H9 (cell line): ENCODE measurements at regions not wholly inside any gene's neighbourhood (a gene's known extent, or its start where the extent isn't known, plus 50 kb on each side); places are given as distances from the start of the nearest gene placed in this dataset.

Experiments
- DNase-seq: peaks from one replicate; pipeline ENCODE4 v3.0.0-alpha.2; 2017
- H2AFZ ChIP-seq: one replicate; pipeline ENCODE4 v1.6.1; 2013; ENCODE audit warnings: mild to moderate bottlenecking, low read length, control low read depth, moderate library complexity
- H2AK5ac ChIP-seq: 2 replicates; pipeline ENCODE4 v1.6.1; 2013; ENCODE audit warnings: low read length, control low read depth, mixed read lengths; ENCODE audit not compliant: insufficient read length
- H2BK120ac ChIP-seq: one replicate; pipeline ENCODE4 v1.6.1; 2013; ENCODE audit warnings: low read depth, mild to moderate bottlenecking, low read length, control low read depth, inconsistent platforms; ENCODE audit not compliant: poor library complexity, severe bottlenecking
- H2BK12ac ChIP-seq: 2 replicates; pipeline ENCODE4 v1.6.1; 2013; ENCODE audit warnings: low read length, control low read depth, mixed read lengths, low read depth; ENCODE audit not compliant: insufficient read length
- H2BK15ac ChIP-seq: 2 replicates; pipeline ENCODE4 v1.6.1; 2013; ENCODE audit warnings: low read depth, low read length, control low read depth
- H2BK20ac ChIP-seq: one replicate; pipeline ENCODE4 v1.6.1; 2013; ENCODE audit warnings: low read depth, mild to moderate bottlenecking, low read length, control low read depth, inconsistent platforms; ENCODE audit not compliant: poor library complexity, severe bottlenecking
- H2BK5ac ChIP-seq: 2 replicates; pipeline ENCODE4 v1.6.1; 2013; ENCODE audit warnings: low read length, control low read depth, mixed read lengths; ENCODE audit not compliant: insufficient read length
- H3K14ac ChIP-seq: 2 replicates; pipeline ENCODE4 v1.6.1; 2013; ENCODE audit warnings: low read length, control low read depth; ENCODE audit not compliant: insufficient read depth
- H3K18ac ChIP-seq: 2 replicates; pipeline ENCODE4 v1.6.1; 2013; ENCODE audit warnings: low read depth, mild to moderate bottlenecking, mixed read lengths, low read length, control low read depth; ENCODE audit not compliant: insufficient read length
- H3K23ac ChIP-seq: 2 replicates; pipeline ENCODE4 v1.6.1; 2013; ENCODE audit warnings: low read length, control low read depth, mixed read lengths, low read depth; ENCODE audit not compliant: insufficient read length
- H3K23me2 ChIP-seq: 2 replicates; pipeline ENCODE4 v1.6.1; 2013; ENCODE audit warnings: low read depth, mild to moderate bottlenecking, mixed read lengths, low read length, control low read depth; ENCODE audit not compliant: insufficient read length, poor library complexity, severe bottlenecking
- H3K27ac ChIP-seq: 2 replicates; pipeline ENCODE4 v1.5.1; 2013; ENCODE audit warnings: low read length, control low read depth, mixed read lengths, low read depth; ENCODE audit not compliant: insufficient read length
- H3K27me3 ChIP-seq: 2 replicates; pipeline ENCODE4 v1.6.1; 2013; ENCODE audit warnings: low read length, control low read depth, inconsistent platforms; ENCODE audit not compliant: insufficient read depth
- H3K4ac ChIP-seq: 2 replicates; pipeline ENCODE4 v1.6.1; 2013; ENCODE audit warnings: low read depth, mild to moderate bottlenecking, control low read depth, inconsistent platforms, low read length, moderate library complexity
- H3K4me1 ChIP-seq: 2 replicates; pipeline ENCODE4 v1.6.1; 2013; ENCODE audit warnings: low read length, control low read depth, inconsistent platforms; ENCODE audit not compliant: insufficient read depth
- H3K4me2 ChIP-seq: 2 replicates; pipeline ENCODE4 v1.6.1; 2013; ENCODE audit warnings: low read length, control low read depth, mixed read lengths; ENCODE audit not compliant: insufficient read length, insufficient read depth
- H3K56ac ChIP-seq: 2 replicates; pipeline ENCODE4 v1.6.1; 2013; ENCODE audit warnings: low read depth, mild to moderate bottlenecking, mixed read lengths, low read length, control low read depth; ENCODE audit not compliant: insufficient read length
- H3K79me1 ChIP-seq: 2 replicates; pipeline ENCODE4 v1.6.1; 2013; ENCODE audit warnings: low read depth, mild to moderate bottlenecking, moderate library complexity, low read length, control low read depth, inconsistent platforms; ENCODE audit not compliant: insufficient read depth, poor library complexity, severe bottlenecking
- H3K79me2 ChIP-seq: 2 replicates; pipeline ENCODE4 v1.6.1; 2013; ENCODE audit warnings: low read length, control low read depth, inconsistent platforms; ENCODE audit not compliant: insufficient read depth
- H3K9ac ChIP-seq: 2 replicates; pipeline ENCODE4 v1.6.1; 2013; ENCODE audit warnings: low read length, control low read depth, mixed read lengths; ENCODE audit not compliant: insufficient read length; ENCODE audit errors: extremely low read depth
- H3K9me3 ChIP-seq: one replicate; pipeline ENCODE4 v1.6.1; 2013; ENCODE audit warnings: low read depth, low read length, inconsistent platforms; ENCODE audit not compliant: control insufficient read depth
- H3T11ph ChIP-seq: one replicate; pipeline ENCODE4 v1.6.1; 2013; ENCODE audit warnings: mild to moderate bottlenecking, low read length, control low read depth, inconsistent platforms
- H4K20me1 ChIP-seq: one replicate; pipeline ENCODE4 v1.6.1; 2013; ENCODE audit not compliant: control insufficient read depth, insufficient read length, insufficient read depth
- H4K5ac ChIP-seq: 2 replicates; pipeline ENCODE4 v1.6.1; 2013; ENCODE audit warnings: low read depth, mild to moderate bottlenecking, mixed read lengths, low read length, control low read depth; ENCODE audit not compliant: insufficient read length
- H4K8ac ChIP-seq: replicated peaks from 2 replicates; pipeline ENCODE4 v1.6.1; 2013; ENCODE audit warnings: low read length, control low read depth, mixed read lengths, low read depth; ENCODE audit not compliant: insufficient read length
- H4K91ac ChIP-seq: 2 replicates; pipeline ENCODE4 v1.6.1; 2013; ENCODE audit warnings: low read depth, mild to moderate bottlenecking, moderate library complexity, mixed read lengths, low read length, control low read depth; ENCODE audit not compliant: insufficient read length
- H3K27ac Mint-ChIP-seq, 3 experiments: 2 replicates in 2 of 3; 3 replicates in 1 of 3; pipeline ENCODE4 v1.8.0; 2020 to 2021; ENCODE audit warnings: mixed read lengths in 3 of 3, mild to moderate bottlenecking in 1 of 3, moderate library complexity in 1 of 3
- H3K27me3 Mint-ChIP-seq: 2 replicates; pipeline ENCODE4 v1.8.0; 2021; ENCODE audit warnings: low read depth, mild to moderate bottlenecking, moderate library complexity, mixed read lengths
- H3K36me3 Mint-ChIP-seq, 3 experiments: 2 replicates in 2 of 3; 3 replicates in 1 of 3; pipeline ENCODE4 v1.8.0; 2020 to 2021; ENCODE audit warnings: low read depth in 3 of 3, mixed read lengths in 3 of 3; ENCODE audit not compliant: insufficient read depth in 1 of 3
- H3K4me1 Mint-ChIP-seq, 2 experiments: 2 replicates each; pipeline ENCODE4 v1.8.0; 2020; ENCODE audit warnings: mixed read lengths in 2 of 2
- H3K4me3 Mint-ChIP-seq, 2 experiments: 2 replicates in 1 of 2; 3 replicates in 1 of 2; pipeline ENCODE4 v1.8.0; 2020 to 2021; ENCODE audit warnings: mild to moderate bottlenecking in 2 of 2, mixed read lengths in 2 of 2, moderate library complexity in 1 of 2
- H3K9me3 Mint-ChIP-seq, 2 experiments: 2 replicates in 1 of 2; 3 replicates in 1 of 2; pipeline ENCODE4 v1.8.0; 2020; ENCODE audit warnings: mild to moderate bottlenecking in 2 of 2, mixed read lengths in 2 of 2, moderate library complexity in 1 of 2
- CTCF ChIP-seq: fragments of 200-600 bp; sonication (generic); conservative IDR thresholded peaks from 3 replicates; pipeline ENCODE4 v1.8.0; 2021; ENCODE audit warnings: antibody characterized with exemption, mild to moderate bottlenecking
- WGBS: extraction: QIAGEN DNeasy Blood & Tissue Kit; methylation state at CpG from one replicate; pipeline ENCODE4 v1.1.7; 2013; ENCODE audit warnings: missing lambda C conversion rate, low lambda C conversion rate, mixed read lengths; ENCODE audit not compliant: insufficient read length; ENCODE audit errors: extremely low coverage; 5-methylcytosine and 5-hydroxymethylcytosine counted together

- Histone ChIP-seq H4K91ac (no peak overlapping the region), H3K4me2 (no peak overlapping the region), H3K23me2 (no peaks in the 10 kb centered on the region), H3K27me3 (no peaks in the 10 kb centered on the region), H3K79me2 (no peaks in the 10 kb centered on the region), H3T11ph (no peak overlapping the region), H3K9me3 (no peaks in the 10 kb centered on the region), H2BK15ac (no peak overlapping the region), H3K23ac (no peak overlapping the region), H2BK120ac (no peak overlapping the region), H3K56ac (no peak overlapping the region), H2BK5ac (no peak overlapping the region), H3K4me1 (no peaks in the 10 kb centered on the region), H2BK20ac (no peak overlapping the region), H3K27ac (no peak overlapping the region), H3K18ac (no peak overlapping the region), H3K14ac (no peak overlapping the region), H2AFZ (no peak overlapping the region), H3K79me1 (no peaks in the 10 kb centered on the region), H4K5ac (no peak overlapping the region), H4K8ac (no peak overlapping the region), H4K20me1 (no peaks in the 10 kb centered on the region), H2AK5ac (no peak overlapping the region), H3K9ac (no peak overlapping the region), H3K4ac (no peak overlapping the region), H2BK12ac (no peak overlapping the region)
- Mint-ChIP-seq H3K4me3 (no peak overlapping the region), H3K9me3 (peaks cover 0 to 2% of the 10 kb centered on the region in 2 experiments; a peak in 2 of 5 replicates), H3K4me1 (peaks cover 3 to 4% of the 10 kb centered on the region in 2 experiments), H3K27me3 (no peaks in the 10 kb centered on the region), H3K36me3 (no peaks in the 10 kb centered on the region; a peak in 1 of 7 replicates), H3K27ac (no peak overlapping the region)
- WGBS: no CpG with 5 or more reads among the region's 1 CpG
- no peak for TF ChIP-seq CTCF
- DNase-seq: no peak
Measured at GRCh38 chr7:51786284-51786683, 469.7 kb upstream of the COBL start.
